Tibial nerve (tissue), 4 donors: ENCODE measurements at regions not wholly inside any gene's neighbourhood (a gene's known extent, or its start where the extent isn't known, plus 50 kb on each side); places are given as distances from the start of the nearest gene placed in this dataset.

Experiments
- EP300 ChIP-seq, 2 donors: sonication (generic); formaldehyde crosslinking; IDR thresholded peaks; one replicate each; pipeline ENCODE4 v1.6.1; 2017; ENCODE audit warnings: antibody characterized with exemption in 2 of 2, mild to moderate bottlenecking in 1 of 2
- POLR2A ChIP-seq, 2 donors: fragments of 450-650 bp; IDR thresholded peaks; one replicate each; pipeline ENCODE4 v1.6.1; 2017; ENCODE audit warnings: antibody characterized with exemption in 2 of 2, mild to moderate bottlenecking in 2 of 2, moderate library complexity in 2 of 2
- TF ChIP-seq, protein P1 (sequence below), 5 experiments: fragments of 200-600 bp in 3 of 5; fragments of 450-650 bp in 2 of 5; sonication (generic) in 3 of 5; IDR thresholded peaks; one replicate each; pipeline ENCODE4 v1.5.1; 2016 to 2019; ENCODE audit warnings: antibody characterized with exemption in 5 of 5, mild to moderate bottlenecking in 3 of 5, moderate library complexity in 2 of 5

DNA sequence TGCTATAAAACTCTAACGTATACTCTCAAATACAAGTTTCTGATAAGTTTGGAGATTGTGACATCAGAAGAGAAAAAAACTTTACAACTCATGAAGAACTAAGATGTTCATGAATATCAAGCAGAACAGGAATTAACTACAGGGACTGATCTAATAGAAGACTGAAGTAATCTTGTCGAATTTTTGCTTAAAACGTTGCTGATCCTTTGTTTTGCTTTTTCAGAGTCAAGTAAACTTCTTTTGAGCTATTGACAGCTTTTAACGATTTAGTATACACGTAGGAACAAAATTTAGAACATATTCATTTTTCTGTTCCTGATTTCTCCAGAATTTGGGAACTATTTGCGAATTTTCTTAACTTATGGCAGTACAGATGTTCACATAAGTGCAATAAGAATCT is 610.2 kb downstream of the SI start:
- TF ChIP-seq, protein P1, sequence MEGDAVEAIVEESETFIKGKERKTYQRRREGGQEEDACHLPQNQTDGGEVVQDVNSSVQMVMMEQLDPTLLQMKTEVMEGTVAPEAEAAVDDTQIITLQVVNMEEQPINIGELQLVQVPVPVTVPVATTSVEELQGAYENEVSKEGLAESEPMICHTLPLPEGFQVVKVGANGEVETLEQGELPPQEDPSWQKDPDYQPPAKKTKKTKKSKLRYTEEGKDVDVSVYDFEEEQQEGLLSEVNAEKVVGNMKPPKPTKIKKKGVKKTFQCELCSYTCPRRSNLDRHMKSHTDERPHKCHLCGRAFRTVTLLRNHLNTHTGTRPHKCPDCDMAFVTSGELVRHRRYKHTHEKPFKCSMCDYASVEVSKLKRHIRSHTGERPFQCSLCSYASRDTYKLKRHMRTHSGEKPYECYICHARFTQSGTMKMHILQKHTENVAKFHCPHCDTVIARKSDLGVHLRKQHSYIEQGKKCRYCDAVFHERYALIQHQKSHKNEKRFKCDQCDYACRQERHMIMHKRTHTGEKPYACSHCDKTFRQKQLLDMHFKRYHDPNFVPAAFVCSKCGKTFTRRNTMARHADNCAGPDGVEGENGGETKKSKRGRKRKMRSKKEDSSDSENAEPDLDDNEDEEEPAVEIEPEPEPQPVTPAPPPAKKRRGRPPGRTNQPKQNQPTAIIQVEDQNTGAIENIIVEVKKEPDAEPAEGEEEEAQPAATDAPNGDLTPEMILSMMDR (IDR thresholded peaks at IDR 0.05), result no peak
- TF ChIP-seq POLR2A (IDR thresholded peaks at IDR 0.05) (no peak), EP300 (IDR thresholded peaks at IDR 0.05) (no peak)
